HEK293T (cell line): ENCODE measurements at regions not wholly inside any gene's neighbourhood (a gene's known extent, or its start where the extent isn't known, plus 50 kb on each side); places are given as distances from the start of the nearest gene placed in this dataset.

ENCODE experiments used
- FOXK2 ChIP-seq: fragments of 450-650 bp; IDR thresholded peaks from 2 replicates; pipeline ENCODE4 v1.6.1; 2016; ENCODE audit warnings: mild to moderate bottlenecking
- FOXM1 ChIP-seq: fragments of 450-650 bp; IDR thresholded peaks from 2 replicates; pipeline ENCODE4 v1.6.1; 2017; ENCODE audit warnings: mild to moderate bottlenecking, borderline replicate concordance
- LEF1 ChIP-seq: fragments of 450-650 bp; IDR thresholded peaks from 2 replicates; pipeline ENCODE4 v1.6.1; 2017; ENCODE audit warnings: mild to moderate bottlenecking, borderline replicate concordance
- SP1 ChIP-seq: fragments of 450-650 bp; IDR thresholded peaks from 2 replicates; pipeline ENCODE4 v1.6.1; 2017
- TF ChIP-seq, protein P1 (sequence below): fragments of 450-650 bp; IDR thresholded peaks from 2 replicates; pipeline ENCODE4 v1.6.1; 2016

DNA sequence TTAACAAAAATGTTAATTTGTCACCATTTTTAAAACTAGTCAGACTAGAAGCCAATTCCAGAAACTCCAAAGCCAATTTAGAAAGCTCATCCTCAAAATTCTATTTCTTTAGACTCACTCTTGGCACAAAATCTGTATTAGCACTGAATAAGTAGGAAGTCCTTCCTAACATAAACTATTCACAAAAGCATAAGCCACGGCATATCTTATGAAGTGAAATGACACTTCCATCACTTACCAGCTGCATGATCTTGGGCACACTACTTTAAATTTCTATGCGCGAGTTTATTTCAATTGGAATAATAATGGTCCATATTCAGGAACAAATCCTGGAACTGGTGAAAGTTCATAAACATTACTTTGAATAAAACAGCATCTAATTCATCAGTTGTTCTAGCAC lies 1544.0 kb downstream of the TECRL start:
- TF ChIP-seq FOXM1, result no peak
- no peak for TF ChIP-seq SP1
- TF ChIP-seq FOXK2, result no peak
- TF ChIP-seq, protein P1, sequence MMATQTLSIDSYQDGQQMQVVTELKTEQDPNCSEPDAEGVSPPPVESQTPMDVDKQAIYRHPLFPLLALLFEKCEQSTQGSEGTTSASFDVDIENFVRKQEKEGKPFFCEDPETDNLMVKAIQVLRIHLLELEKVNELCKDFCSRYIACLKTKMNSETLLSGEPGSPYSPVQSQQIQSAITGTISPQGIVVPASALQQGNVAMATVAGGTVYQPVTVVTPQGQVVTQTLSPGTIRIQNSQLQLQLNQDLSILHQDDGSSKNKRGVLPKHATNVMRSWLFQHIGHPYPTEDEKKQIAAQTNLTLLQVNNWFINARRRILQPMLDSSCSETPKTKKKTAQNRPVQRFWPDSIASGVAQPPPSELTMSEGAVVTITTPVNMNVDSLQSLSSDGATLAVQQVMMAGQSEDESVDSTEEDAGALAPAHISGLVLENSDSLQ, result no peak
- TF ChIP-seq LEF1, result no peak
